ENCODE measurements at regions not wholly inside any gene's neighbourhood (a gene's known extent, or its start where the extent isn't known, plus 50 kb on each side); places are given as distances from the start of the nearest gene placed in this dataset.
"Not testable (repeated sequence)": the region's sequence is repeated elsewhere in the genome, so short reads cannot be mapped to it uniquely, and the experiment has no call there.

GRCh38 chr10:31129271-31129670 is 97.6 kb upstream of the ZNF438 start:
- no peak for TF ChIP-seq JUND (IDR thresholded peaks at IDR 0.05; ENCODE audit: low read depth)
- no peak for DNase-seq (ENCODE audit: low read depth in 1 of 2, low spot score in 1 of 2)

GRCh38 chr10:31129880-31130405 is 98.3 kb upstream of the ZNF438 start:
- TF ChIP-seq JUND (IDR thresholded peaks at IDR 0.05; ENCODE audit: low read depth): no peak
- in situ Hi-C loops (cut with HindIII; ENCODE audit: low pct_unique_long_range_greater_than_20kb, low sequenced_read_pairs): no loop called here
- no peak for DNase-seq (ENCODE audit: low read depth in 1 of 2, low spot score in 1 of 2)

More at GRCh38 chr10:31129271-31129670, 97.6 kb upstream of the ZNF438 start:
- in situ Hi-C loops (cut with HindIII; ENCODE audit: low pct_unique_long_range_greater_than_20kb, low sequenced_read_pairs): no loop called here

DNA sequence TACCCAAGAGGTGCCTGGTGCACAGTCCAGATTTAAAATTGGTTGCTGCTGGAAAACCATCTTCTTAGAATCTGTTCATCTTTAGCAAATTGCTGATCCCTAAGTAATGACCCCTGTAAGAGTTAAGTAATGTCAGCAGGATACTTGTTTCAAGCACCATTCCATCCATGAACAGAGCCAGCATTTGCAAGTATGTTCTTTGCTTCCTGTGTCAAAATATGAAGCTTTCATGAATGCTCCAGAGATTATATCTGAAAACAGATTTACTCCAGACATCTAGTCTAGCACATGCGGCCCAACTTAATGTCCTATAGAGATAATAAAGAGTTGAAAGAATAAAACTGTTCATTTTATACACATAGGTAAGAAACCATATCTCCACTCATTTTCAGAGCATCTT is 98.7 kb upstream of the ZNF438 start:
- no peak for DNase-seq (ENCODE audit: low read depth in 1 of 2, low spot score in 1 of 2)
- TF ChIP-seq JUND (IDR thresholded peaks at IDR 0.05; ENCODE audit: low read depth): no peak
- in situ Hi-C loops (cut with HindIII; ENCODE audit: low pct_unique_long_range_greater_than_20kb, low sequenced_read_pairs): no loop called here

GRCh38 chr10:31131251-31131650 is 99.6 kb upstream of the ZNF438 start:
- no peak for TF ChIP-seq JUND (IDR thresholded peaks at IDR 0.05; ENCODE audit: low read depth)
- in situ Hi-C loops (cut with HindIII; ENCODE audit: low pct_unique_long_range_greater_than_20kb, low sequenced_read_pairs): no loop called here
- no peak for DNase-seq (ENCODE audit: low read depth in 1 of 2, low spot score in 1 of 2)

DNA sequence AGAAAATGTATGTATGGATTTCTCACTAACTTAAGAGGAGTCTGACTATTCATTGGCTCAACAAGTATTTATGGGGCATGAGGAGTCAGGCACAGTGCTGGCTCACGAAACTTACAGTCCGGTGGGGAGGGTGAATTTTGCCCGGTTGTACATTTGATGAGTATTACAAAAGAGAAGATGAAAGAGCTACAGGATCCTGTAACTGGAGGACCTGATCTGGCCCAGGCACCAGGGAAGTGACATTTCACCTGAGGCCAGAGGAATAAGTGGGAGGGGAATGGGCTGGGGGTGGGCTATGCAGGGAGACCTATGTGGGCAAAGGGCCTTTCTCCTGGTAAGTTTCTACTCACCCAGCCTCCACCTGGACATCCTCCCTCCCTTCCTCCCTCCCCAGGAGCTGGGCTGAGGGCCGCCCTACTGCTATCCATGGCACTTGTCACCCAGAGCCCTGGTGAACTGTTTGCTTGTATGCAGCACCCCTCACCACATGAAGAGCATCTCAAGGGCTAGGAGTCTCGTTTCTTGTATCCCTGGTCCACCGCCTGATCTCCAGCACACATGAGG is 101.1 kb upstream of the ZNF438 start:
- TF ChIP-seq JUND (IDR thresholded peaks at IDR 0.05; ENCODE audit: low read depth): no peak
- in situ Hi-C loops (cut with HindIII; ENCODE audit: low pct_unique_long_range_greater_than_20kb, low sequenced_read_pairs): no loop called here
- no peak for DNase-seq (ENCODE audit: low read depth in 1 of 2, low spot score in 1 of 2)

- in situ Hi-C loops (cut with HindIII; ENCODE audit: low pct_unique_long_range_greater_than_20kb, low sequenced_read_pairs): no loop called here
- DNase-seq (ENCODE audit: low read depth in 1 of 2, low spot score in 1 of 2): no peak
- TF ChIP-seq JUND (IDR thresholded peaks at IDR 0.05; ENCODE audit: low read depth): no peak
These were observed 101.7 kb upstream of the ZNF438 start for GRCh38 chr10:31133251-31133791.

DNA sequence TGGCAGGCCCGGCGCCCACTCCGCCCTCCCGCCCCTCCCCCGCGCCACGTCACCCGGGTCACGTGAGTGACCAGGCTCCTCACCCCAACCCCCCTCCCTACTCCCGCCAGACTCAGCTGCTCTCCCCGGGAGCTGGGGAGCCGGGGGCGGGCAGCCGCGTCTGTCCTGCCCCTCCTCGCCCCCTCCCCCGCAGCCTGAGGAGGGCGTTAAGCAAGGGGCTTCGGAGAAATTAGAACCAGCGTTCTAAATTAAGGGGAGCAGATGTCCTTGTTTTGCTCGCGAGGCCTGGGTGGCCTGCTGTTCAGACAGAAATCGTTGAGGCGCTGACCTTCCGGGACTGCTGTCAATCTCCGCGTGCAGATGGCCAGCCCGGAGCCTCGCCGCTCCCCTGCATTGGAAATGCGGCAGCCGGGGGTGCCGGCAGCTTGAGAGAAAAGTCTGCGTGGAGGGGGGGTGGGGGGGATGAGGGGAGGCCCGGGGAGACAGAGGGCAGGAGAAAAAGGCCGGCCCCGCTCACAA is 102.2 kb upstream of the ZNF438 start:
- no peak for DNase-seq (ENCODE audit: low read depth in 1 of 2, low spot score in 1 of 2)
- in situ Hi-C loops (cut with HindIII; ENCODE audit: low pct_unique_long_range_greater_than_20kb, low sequenced_read_pairs): no loop called here

DNA sequence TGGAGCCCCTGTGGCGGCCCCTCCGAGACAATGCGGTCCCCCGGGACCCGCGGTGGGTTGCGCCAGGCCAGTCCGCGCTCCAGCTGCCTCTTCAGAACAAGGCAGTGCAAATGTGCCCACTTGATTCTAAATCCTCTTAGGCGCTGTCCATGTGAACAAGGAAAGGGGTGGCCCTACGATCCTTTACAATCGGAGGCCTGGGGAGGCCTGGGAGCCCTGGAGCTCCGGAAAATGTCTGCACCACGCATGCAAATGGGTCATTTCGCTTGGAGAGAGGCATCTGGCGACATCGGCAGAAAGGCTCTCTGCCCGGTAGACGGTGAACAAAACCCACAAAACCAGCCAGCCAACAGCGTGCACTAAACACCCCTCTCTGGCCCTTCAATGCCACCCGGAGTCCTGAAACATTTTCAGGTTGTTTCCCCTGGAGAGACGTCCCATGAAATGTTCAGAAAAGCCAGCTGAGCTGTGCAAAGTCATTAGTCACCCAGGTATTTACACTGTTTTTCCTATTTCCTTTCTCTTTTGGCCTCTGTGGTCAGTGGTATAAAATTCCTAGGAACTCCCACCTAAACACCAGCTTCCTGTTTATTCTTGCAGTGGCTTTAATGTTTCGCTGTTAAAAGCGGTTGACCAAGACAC is 102.8 kb upstream of the ZNF438 start:
- in situ Hi-C loops (cut with HindIII; ENCODE audit: low pct_unique_long_range_greater_than_20kb, low sequenced_read_pairs): no loop called here
- no peak for DNase-seq (ENCODE audit: low read depth in 1 of 2, low spot score in 1 of 2)
- TF ChIP-seq JUND (IDR thresholded peaks at IDR 0.05; ENCODE audit: low read depth): no peak

More for the DNA sequence above, 102.2 kb upstream of the ZNF438 start:
- TF ChIP-seq JUND (IDR thresholded peaks at IDR 0.05; ENCODE audit: low read depth): no peak

DNA sequence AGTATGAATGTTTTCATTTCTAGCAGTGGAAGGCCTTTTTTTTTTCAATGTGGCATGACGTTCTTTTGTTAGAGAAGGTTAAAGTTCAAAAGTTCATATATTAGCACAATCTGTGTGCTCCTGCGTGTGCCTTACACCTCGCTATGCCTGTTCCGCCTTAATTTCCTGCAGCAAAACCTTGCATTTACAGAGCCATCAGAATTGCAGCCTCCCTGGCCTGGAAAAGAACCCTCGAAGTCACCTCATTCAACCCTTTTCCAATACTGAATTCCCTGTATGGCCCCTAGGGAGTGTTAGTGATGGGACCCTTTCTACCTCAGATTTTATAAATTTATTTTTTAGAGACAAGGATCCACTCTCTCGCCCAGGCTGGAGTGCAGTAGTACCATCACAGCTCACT is 103.5 kb upstream of the ZNF438 start:
- no peak for DNase-seq (ENCODE audit: low read depth in 1 of 2, low spot score in 1 of 2)
- TF ChIP-seq JUND (IDR thresholded peaks at IDR 0.05; ENCODE audit: low read depth): no peak
- in situ Hi-C loops (cut with HindIII; ENCODE audit: low pct_unique_long_range_greater_than_20kb, low sequenced_read_pairs): no loop called here

- in situ Hi-C loops (cut with HindIII; ENCODE audit: low pct_unique_long_range_greater_than_20kb, low sequenced_read_pairs): not testable (repeated sequence)
These were observed 104.1 kb upstream of the ZNF438 start for GRCh38 chr10:31135791-31136190.

DNA sequence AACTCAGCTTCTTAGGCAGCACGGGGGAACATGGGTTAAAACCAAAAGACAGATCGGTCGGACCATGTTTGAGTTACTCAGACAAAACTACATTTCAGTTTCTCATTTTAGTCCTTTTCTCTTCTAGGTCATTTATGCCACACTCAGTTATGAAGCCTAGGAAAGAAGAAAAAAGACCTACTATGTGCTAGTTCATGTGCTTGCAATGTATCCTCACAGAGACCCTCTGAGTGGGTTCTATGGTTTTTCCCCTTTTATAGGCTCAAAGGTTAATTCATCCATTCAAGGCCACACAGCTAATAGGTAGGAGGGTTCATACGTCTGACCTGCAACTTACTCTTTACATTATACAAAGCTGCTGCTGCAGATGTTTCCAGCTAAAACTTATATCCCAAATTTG is 104.7 kb upstream of the ZNF438 start:
- TF ChIP-seq JUND (IDR thresholded peaks at IDR 0.05; ENCODE audit: low read depth): no peak
- DNase-seq (ENCODE audit: low read depth in 1 of 2, low spot score in 1 of 2): no peak
- in situ Hi-C loops (cut with HindIII; ENCODE audit: low pct_unique_long_range_greater_than_20kb, low sequenced_read_pairs): no loop called here

More at GRCh38 chr10:31135791-31136190, 104.1 kb upstream of the ZNF438 start:
- not testable (repeated sequence) for DNase-seq (ENCODE audit: low read depth in 1 of 2, low spot score in 1 of 2)

DNA sequence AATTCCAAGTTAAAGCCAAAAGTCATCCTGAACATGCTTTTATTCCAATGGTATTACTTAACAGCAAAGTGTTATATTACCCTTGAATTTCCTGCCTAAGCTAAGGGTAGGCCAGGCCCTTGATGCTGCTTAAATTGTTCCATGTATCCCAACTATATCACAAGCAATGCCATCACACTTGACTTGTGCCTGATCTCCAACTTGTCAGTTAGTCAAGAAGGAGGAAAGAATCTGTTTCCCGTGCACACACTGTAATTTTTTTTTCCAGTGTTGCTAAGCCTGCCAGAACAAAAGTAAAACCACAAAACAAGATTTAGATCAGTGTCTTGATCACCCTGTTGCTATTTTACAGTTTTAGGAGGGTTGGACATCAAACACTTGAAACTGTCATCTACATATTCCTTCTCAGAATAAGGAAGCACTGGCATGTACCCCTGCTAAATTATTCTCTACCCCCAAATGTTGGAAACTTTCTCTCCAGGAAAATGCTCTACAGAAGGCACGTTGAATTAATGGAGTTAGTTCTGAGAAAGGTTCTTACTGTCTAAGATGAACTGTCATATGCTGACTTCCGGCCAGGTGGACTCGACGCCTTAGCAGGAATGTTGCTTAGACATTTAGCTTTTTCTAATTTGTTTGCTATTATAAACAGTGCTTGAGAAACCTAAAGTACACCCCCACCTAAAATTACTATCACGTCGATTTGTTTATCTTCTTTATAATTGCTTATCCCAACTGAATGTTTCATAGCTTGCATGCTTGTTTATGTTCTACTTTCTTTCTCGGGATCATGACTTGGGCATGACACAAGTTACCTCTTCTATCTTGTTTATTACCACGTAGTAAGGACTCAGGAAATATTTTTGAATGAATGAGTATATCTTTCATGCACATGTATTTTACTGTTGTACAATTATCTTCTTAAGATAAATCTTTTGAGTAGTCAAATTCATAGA is 105.5 kb upstream of the ZNF438 start:
- TF ChIP-seq JUND (IDR thresholded peaks at IDR 0.05; ENCODE audit: low read depth): no peak
- in situ Hi-C loops (cut with HindIII; ENCODE audit: low pct_unique_long_range_greater_than_20kb, low sequenced_read_pairs): no loop called here
- no peak for DNase-seq (ENCODE audit: low read depth in 1 of 2, low spot score in 1 of 2)

Data from T47D (cell line).